ENCODE measurements at regions not wholly inside any gene's neighbourhood (a gene's known extent, or its start where the extent isn't known, plus 50 kb on each side); places are given as distances from the start of the nearest gene placed in this dataset.
"Not testable (repeated sequence)": the region's sequence is repeated elsewhere in the genome, so short reads cannot be mapped to it uniquely, and the experiment has no call there.

GRCh38 chr5:97489010-97489840 is 306.2 kb upstream of the RIOK2 start:
- DNase-seq = no peak

- no peak for DNase-seq
Observed at GRCh38 chr5:97494465-97494864, 311.4 kb upstream of the RIOK2 start.

GRCh38 chr5:97495301-97495700 is 312.3 kb upstream of the RIOK2 start:
- DNase-seq = no peak

- no peak for DNase-seq
Observed at GRCh38 chr5:97496037-97496436, 313.0 kb upstream of the RIOK2 start.

GRCh38 chr5:97498657-97499056 is 315.6 kb upstream of the RIOK2 start:
- DNase-seq = no peak

GRCh38 chr5:97499605-97500004 is 316.6 kb upstream of the RIOK2 start:
- no peak for DNase-seq

- no peak for DNase-seq
Observed at GRCh38 chr5:97501286-97501964, 318.4 kb upstream of the RIOK2 start.

GRCh38 chr5:97501965-97502305 is 318.9 kb upstream of the RIOK2 start:
- no peak for DNase-seq

- DNase-seq = no peak
Observed at GRCh38 chr5:97508864-97509263, 325.8 kb upstream of the RIOK2 start.

- not testable (repeated sequence) for DNase-seq
Observed at GRCh38 chr5:97519565-97519964, 336.5 kb upstream of the RIOK2 start.

- not testable (repeated sequence) for DNase-seq
Observed at GRCh38 chr5:97523336-97523735, 340.3 kb upstream of the RIOK2 start.

GRCh38 chr5:97525780-97526179 is 342.7 kb upstream of the RIOK2 start:
- no peak for DNase-seq

- DNase-seq = no peak
Observed at GRCh38 chr5:97528941-97529340, 345.9 kb upstream of the RIOK2 start.

GRCh38 chr5:97529354-97529985 is 346.4 kb upstream of the RIOK2 start:
- no peak for DNase-seq

GRCh38 chr5:97531549-97531948 is 348.5 kb upstream of the RIOK2 start:
- DNase-seq = no peak

GRCh38 chr5:97534166-97534565 is 351.1 kb upstream of the RIOK2 start:
- DNase-seq = no peak

GRCh38 chr5:97536683-97537082 is 353.6 kb upstream of the RIOK2 start:
- no peak for DNase-seq

GRCh38 chr5:97538912-97539311 is 355.9 kb upstream of the RIOK2 start:
- DNase-seq = no peak

GRCh38 chr5:97541864-97542263 is 358.8 kb upstream of the RIOK2 start:
- no peak for DNase-seq

GRCh38 chr5:97542469-97542868 is 359.4 kb upstream of the RIOK2 start:
- DNase-seq = no peak

- no peak for DNase-seq
Observed at GRCh38 chr5:97543166-97543565, 360.1 kb upstream of the RIOK2 start.

GRCh38 chr5:97544240-97544639 is 361.2 kb upstream of the RIOK2 start:
- DNase-seq = no peak

GRCh38 chr5:97544678-97545077 is 361.6 kb upstream of the RIOK2 start:
- no peak for DNase-seq

- no peak for DNase-seq
Observed at GRCh38 chr5:97545446-97545845, 362.4 kb upstream of the RIOK2 start.
